Body of pancreas (tissue), 4 donors: ENCODE measurements at regions not wholly inside any gene's neighbourhood (a gene's known extent, or its start where the extent isn't known, plus 50 kb on each side); places are given as distances from the start of the nearest gene placed in this dataset.

Source experiments
- POLR2A ChIP-seq, 3 donors: fragments of 450-650 bp; IDR thresholded peaks; one replicate each; pipeline ENCODE4 v1.6.1; 2016; ENCODE audit warnings: antibody characterized with exemption in 3 of 3, mild to moderate bottlenecking in 2 of 3
- TF ChIP-seq, protein P1 (sequence below), 7 experiments: fragments of 450-650 bp in 4 of 7; fragments of 200-600 bp in 3 of 7; sonication (generic) in 3 of 7; IDR thresholded peaks; one replicate each; pipeline ENCODE4 v1.5.1; 2016 to 2019; ENCODE audit warnings: antibody characterized with exemption in 7 of 7

DNA sequence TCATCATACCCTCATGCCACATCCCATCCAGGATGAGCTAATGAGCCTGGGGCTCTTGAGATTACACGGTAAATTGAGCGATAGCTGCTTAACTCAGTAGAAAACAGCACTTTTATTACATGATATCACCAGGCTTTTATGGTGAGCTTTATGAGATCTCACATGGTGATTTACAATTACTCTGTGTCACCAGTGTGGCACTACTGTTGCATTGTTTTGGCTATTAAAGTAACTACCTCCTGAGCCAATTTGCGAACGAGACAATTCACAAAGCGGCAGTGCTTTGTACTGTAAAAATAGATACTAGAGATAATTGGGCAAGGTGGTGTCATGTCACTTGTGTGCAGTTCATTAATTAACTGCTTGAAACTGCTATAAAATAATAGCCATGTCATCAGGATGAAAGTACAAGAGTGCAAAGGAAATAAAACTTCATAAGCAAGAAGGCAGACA, 767.7 kb upstream of the ADGRL2 start:
- TF ChIP-seq, protein P1, sequence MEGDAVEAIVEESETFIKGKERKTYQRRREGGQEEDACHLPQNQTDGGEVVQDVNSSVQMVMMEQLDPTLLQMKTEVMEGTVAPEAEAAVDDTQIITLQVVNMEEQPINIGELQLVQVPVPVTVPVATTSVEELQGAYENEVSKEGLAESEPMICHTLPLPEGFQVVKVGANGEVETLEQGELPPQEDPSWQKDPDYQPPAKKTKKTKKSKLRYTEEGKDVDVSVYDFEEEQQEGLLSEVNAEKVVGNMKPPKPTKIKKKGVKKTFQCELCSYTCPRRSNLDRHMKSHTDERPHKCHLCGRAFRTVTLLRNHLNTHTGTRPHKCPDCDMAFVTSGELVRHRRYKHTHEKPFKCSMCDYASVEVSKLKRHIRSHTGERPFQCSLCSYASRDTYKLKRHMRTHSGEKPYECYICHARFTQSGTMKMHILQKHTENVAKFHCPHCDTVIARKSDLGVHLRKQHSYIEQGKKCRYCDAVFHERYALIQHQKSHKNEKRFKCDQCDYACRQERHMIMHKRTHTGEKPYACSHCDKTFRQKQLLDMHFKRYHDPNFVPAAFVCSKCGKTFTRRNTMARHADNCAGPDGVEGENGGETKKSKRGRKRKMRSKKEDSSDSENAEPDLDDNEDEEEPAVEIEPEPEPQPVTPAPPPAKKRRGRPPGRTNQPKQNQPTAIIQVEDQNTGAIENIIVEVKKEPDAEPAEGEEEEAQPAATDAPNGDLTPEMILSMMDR (IDR thresholded peaks at IDR 0.05) = no peak
- TF ChIP-seq POLR2A (IDR thresholded peaks at IDR 0.05) = no peak
